OCI-LY1 (cell line): ENCODE measurements at regions not wholly inside any gene's neighbourhood (a gene's known extent, or its start where the extent isn't known, plus 50 kb on each side); places are given as distances from the start of the nearest gene placed in this dataset.

Source experiments
- EZH2 ChIP-seq: fragments of 200-600 bp; sonication (generic), shearing (Covaris generic); IDR thresholded peaks from 2 replicates; pipeline ENCODE4 v1.8.0; 2017; ENCODE audit warnings: borderline replicate concordance, mixed run types, mild to moderate bottlenecking, antibody characterized with exemption, low read length, moderate library complexity, mixed read lengths
- TF ChIP-seq, protein P1 (sequence below): fragments of 200-600 bp; sonication (generic), shearing (Covaris generic); IDR thresholded peaks from 2 replicates; pipeline ENCODE4 v1.5.1; 2017; ENCODE audit warnings: mild to moderate bottlenecking, antibody characterized with exemption, low read length, moderate library complexity, mixed read lengths

DNA sequence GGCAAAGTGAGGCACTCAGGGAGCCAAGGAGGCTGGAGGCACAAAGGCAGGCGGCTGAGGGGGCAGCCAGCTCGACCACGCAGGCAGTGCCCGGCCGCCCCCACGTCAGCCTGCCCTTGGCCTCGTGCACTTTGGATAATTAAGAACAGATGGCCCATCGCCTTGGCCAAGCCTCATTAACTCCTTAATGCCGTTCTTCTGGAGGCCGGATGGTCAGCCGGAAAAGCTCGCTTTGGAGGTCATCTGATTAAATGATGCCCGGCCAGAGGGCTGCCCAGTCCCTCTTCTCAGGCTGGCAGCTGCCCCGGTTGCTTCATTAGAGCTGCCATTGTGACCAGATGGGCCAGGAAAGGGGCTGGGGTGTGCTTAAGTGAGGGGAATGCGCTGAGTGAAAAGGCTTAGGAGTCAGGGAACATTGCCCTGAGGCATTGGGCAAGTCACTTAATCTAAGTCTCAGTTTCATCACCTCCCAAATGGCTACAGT, 364.0 kb downstream of the NPIPA8 start:
- TF ChIP-seq EZH2 = no peak
- TF ChIP-seq, protein P1, sequence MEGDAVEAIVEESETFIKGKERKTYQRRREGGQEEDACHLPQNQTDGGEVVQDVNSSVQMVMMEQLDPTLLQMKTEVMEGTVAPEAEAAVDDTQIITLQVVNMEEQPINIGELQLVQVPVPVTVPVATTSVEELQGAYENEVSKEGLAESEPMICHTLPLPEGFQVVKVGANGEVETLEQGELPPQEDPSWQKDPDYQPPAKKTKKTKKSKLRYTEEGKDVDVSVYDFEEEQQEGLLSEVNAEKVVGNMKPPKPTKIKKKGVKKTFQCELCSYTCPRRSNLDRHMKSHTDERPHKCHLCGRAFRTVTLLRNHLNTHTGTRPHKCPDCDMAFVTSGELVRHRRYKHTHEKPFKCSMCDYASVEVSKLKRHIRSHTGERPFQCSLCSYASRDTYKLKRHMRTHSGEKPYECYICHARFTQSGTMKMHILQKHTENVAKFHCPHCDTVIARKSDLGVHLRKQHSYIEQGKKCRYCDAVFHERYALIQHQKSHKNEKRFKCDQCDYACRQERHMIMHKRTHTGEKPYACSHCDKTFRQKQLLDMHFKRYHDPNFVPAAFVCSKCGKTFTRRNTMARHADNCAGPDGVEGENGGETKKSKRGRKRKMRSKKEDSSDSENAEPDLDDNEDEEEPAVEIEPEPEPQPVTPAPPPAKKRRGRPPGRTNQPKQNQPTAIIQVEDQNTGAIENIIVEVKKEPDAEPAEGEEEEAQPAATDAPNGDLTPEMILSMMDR = no peak
